WTC11 (cell line): ENCODE measurements at regions not wholly inside any gene's neighbourhood (a gene's known extent, or its start where the extent isn't known, plus 50 kb on each side); places are given as distances from the start of the nearest gene placed in this dataset.

ENCODE experiments used
- ATAC-seq: fragments of 200-7000 bp; cut with Tn5 transposase; 2 replicates; pipeline ENCODE4 v1.10.0; 2021; ENCODE audit warnings: mild to moderate bottlenecking, moderate library complexity
- CTCF ChIA-PET: fragments of 300-600 bp; sonication (Branson Sonifier 250); formaldehyde crosslinking; loops from one replicate; lab custom pipeline; 2021; ENCODE audit warnings: antibody characterized with exemption; lab: Charles Lee
- POLR2A ChIA-PET: fragments of 350-600 bp; sonication (Branson Sonifier 250); formaldehyde crosslinking; loops from one replicate; lab custom pipeline; 2021; ENCODE audit warnings: antibody characterized with exemption; lab: Charles Lee
- DNase-seq: peaks from one replicate; pipeline ENCODE4 v3.0.0; 2021; ENCODE audit warnings: low spot score
- H3K27ac Mint-ChIP-seq: 2 replicates; pipeline ENCODE4 v1.8.0; 2021; ENCODE audit warnings: mixed read lengths
- H3K27me3 Mint-ChIP-seq: 2 replicates; pipeline ENCODE4 v1.8.0; 2021; ENCODE audit warnings: low read depth, mild to moderate bottlenecking, moderate library complexity, mixed read lengths
- H3K36me3 Mint-ChIP-seq: 2 replicates; pipeline ENCODE4 v1.8.0; 2021; ENCODE audit warnings: mixed read lengths
- H3K4me1 Mint-ChIP-seq: 2 replicates; pipeline ENCODE4 v1.8.0; 2022; ENCODE audit warnings: mixed read lengths
- H3K4me3 Mint-ChIP-seq: 2 replicates; pipeline ENCODE4 v1.8.0; 2021; ENCODE audit warnings: mild to moderate bottlenecking, moderate library complexity, mixed read lengths
- H3K9me3 Mint-ChIP-seq: 2 replicates; pipeline ENCODE4 v1.8.0; 2021; ENCODE audit warnings: mixed read lengths
- ATF1 ChIP-seq: sonication (generic); formaldehyde crosslinking; IDR thresholded peaks from 2 replicates; pipeline ENCODE4 v1.8.1; 2023; ENCODE audit warnings: mild to moderate bottlenecking, moderate library complexity, missing genetic modification reagents
- ETV6 ChIP-seq: sonication (generic); formaldehyde crosslinking; IDR thresholded peaks from 2 replicates; pipeline ENCODE4 v1.8.1; 2022; ENCODE audit warnings: mild to moderate bottlenecking, missing genetic modification reagents
- FOXP1 ChIP-seq: sonication (generic); formaldehyde crosslinking; IDR thresholded peaks from 2 replicates; pipeline ENCODE4 v1.8.0; 2022; ENCODE audit warnings: missing genetic modification reagents, mild to moderate bottlenecking, moderate library complexity, borderline replicate concordance
- GRHL2 ChIP-seq: fragments of 250-450 bp; sonication (Bioruptor Pico); IDR thresholded peaks from 2 replicates; pipeline ENCODE4 v1.8.0; 2022; ENCODE audit warnings: mild to moderate bottlenecking, moderate library complexity; ENCODE audit not compliant: insufficient replicate concordance, severe bottlenecking
- IRF2 ChIP-seq: sonication (generic); formaldehyde crosslinking; IDR thresholded peaks from 2 replicates; pipeline ENCODE4 v1.8.0; 2022; ENCODE audit warnings: low read depth, missing genetic modification reagents, borderline replicate concordance
- KAT7 ChIP-seq: sonication (generic); formaldehyde crosslinking; IDR thresholded peaks from 2 replicates; pipeline ENCODE4 v1.8.1; 2023; ENCODE audit warnings: missing genetic modification reagents, mild to moderate bottlenecking, borderline replicate concordance
- PRRX2 ChIP-seq: fragments of 250-450 bp; sonication (Bioruptor Pico); IDR thresholded peaks from 2 replicates; pipeline ENCODE4 v1.8.0; 2021; ENCODE audit warnings: mild to moderate bottlenecking
- ZNF232 ChIP-seq: sonication (generic); formaldehyde crosslinking; IDR thresholded peaks from 2 replicates; pipeline ENCODE4 v1.8.0; 2022; ENCODE audit warnings: mild to moderate bottlenecking, missing genetic modification reagents
- ZNF263 ChIP-seq: sonication (generic); formaldehyde crosslinking; IDR thresholded peaks from 2 replicates; pipeline ENCODE4 v1.8.1; 2022; ENCODE audit warnings: low read depth, mild to moderate bottlenecking, moderate library complexity, missing genetic modification reagents
- ZNF416 ChIP-seq: fragments of 250-450 bp; sonication (Bioruptor Pico); IDR thresholded peaks from 2 replicates; pipeline ENCODE4 v1.9.0; 2021; ENCODE audit warnings: mild to moderate bottlenecking, inconsistent platforms
- ZNF423 ChIP-seq: fragments of 250-450 bp; sonication (Bioruptor Pico); IDR thresholded peaks from 2 replicates; pipeline ENCODE4 v2.1.2; 2022; ENCODE audit warnings: mild to moderate bottlenecking, moderate library complexity
- TF ChIP-seq, protein P1 (sequence below): sonication (generic); formaldehyde crosslinking; IDR thresholded peaks from 2 replicates; pipeline ENCODE4 v1.8.0; 2023; ENCODE audit warnings: mild to moderate bottlenecking, missing genetic modification reagents
- TF ChIP-seq, protein P2 (sequence below): fragments of 250-450 bp; sonication (Bioruptor Pico); IDR thresholded peaks from 2 replicates; pipeline ENCODE4 v2.1.2; 2022; ENCODE audit warnings: mild to moderate bottlenecking, moderate library complexity
- TF ChIP-seq, protein P3 (sequence below): fragments of 250-450 bp; sonication (Bioruptor Pico); IDR thresholded peaks from 2 replicates; pipeline ENCODE4 v1.9.0; 2021; ENCODE audit warnings: moderate library complexity, mild to moderate bottlenecking, inconsistent platforms, borderline replicate concordance
- TF ChIP-seq, protein P4 (sequence below): fragments of 250-450 bp; sonication (Bioruptor Pico); IDR thresholded peaks from 2 replicates; pipeline ENCODE4 v1.9.0; 2021; ENCODE audit warnings: mild to moderate bottlenecking
- TF ChIP-seq, protein P5 (sequence below): sonication (generic); formaldehyde crosslinking; conservative IDR thresholded peaks from 2 replicates; pipeline ENCODE4 v1.8.1; 2023; ENCODE audit warnings: mild to moderate bottlenecking, low read depth, missing genetic modification reagents, moderate library complexity
- TF ChIP-seq, protein P6 (sequence below): sonication (generic); formaldehyde crosslinking; IDR thresholded peaks from 2 replicates; pipeline ENCODE4 v1.8.0; 2022; ENCODE audit warnings: mild to moderate bottlenecking, missing genetic modification reagents

DNA sequence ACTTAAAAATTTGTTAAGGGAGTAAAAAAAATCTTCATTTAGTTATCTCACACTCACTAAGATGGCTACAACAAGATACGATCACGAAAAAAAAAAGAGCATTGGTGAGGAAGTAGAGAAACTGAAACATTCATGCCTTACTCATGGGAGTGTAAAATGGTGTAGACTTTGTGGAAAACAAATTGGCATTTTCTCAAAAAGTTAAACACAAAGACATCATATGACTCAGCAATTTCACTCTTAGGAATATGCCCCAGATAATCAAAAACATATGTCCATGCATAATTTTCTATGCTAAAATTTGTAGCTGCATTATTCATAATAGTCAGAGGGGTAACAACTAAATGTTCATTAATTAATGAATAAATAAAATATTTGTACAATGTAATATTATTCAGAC lies 120.9 kb upstream of the IRAK1BP1 start:
- CTCF ChIA-PET: no interaction called here
- Mint-ChIP-seq H3K36me3 (peaks cover 36% of the 10 kb centered on the region), H3K4me3 (no peak overlapping the region), H3K9me3 (peaks cover 68% of the 10 kb centered on the region), H3K27me3 (no peaks in the 10 kb centered on the region), H3K27ac (no peak overlapping the region), H3K4me1 (no peaks in the 10 kb centered on the region)
- no peak for TF ChIP-seq ZNF416 (CRISPR knock-in tag)
- no peak for TF ChIP-seq PRRX2 (CRISPR knock-in tag)
- TF ChIP-seq, protein P1, sequence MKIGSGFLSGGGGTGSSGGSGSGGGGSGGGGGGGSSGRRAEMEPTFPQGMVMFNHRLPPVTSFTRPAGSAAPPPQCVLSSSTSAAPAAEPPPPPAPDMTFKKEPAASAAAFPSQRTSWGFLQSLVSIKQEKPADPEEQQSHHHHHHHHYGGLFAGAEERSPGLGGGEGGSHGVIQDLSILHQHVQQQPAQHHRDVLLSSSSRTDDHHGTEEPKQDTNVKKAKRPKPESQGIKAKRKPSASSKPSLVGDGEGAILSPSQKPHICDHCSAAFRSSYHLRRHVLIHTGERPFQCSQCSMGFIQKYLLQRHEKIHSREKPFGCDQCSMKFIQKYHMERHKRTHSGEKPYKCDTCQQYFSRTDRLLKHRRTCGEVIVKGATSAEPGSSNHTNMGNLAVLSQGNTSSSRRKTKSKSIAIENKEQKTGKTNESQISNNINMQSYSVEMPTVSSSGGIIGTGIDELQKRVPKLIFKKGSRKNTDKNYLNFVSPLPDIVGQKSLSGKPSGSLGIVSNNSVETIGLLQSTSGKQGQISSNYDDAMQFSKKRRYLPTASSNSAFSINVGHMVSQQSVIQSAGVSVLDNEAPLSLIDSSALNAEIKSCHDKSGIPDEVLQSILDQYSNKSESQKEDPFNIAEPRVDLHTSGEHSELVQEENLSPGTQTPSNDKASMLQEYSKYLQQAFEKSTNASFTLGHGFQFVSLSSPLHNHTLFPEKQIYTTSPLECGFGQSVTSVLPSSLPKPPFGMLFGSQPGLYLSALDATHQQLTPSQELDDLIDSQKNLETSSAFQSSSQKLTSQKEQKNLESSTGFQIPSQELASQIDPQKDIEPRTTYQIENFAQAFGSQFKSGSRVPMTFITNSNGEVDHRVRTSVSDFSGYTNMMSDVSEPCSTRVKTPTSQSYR (CRISPR knock-in tag): no peak
- no peak for TF ChIP-seq ZNF263 (CRISPR knock-in tag)
- TF ChIP-seq, protein P2, sequence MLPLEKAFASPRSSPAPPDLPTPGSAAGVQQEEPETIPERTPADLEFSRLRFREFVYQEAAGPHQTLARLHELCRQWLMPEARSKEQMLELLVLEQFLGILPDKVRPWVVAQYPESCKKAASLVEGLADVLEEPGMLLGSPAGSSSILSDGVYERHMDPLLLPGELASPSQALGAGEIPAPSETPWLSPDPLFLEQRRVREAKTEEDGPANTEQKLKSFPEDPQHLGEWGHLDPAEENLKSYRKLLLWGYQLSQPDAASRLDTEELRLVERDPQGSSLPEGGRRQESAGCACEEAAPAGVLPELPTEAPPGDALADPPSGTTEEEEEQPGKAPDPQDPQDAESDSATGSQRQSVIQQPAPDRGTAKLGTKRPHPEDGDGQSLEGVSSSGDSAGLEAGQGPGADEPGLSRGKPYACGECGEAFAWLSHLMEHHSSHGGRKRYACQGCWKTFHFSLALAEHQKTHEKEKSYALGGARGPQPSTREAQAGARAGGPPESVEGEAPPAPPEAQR (CRISPR knock-in tag): no peak
- TF ChIP-seq GRHL2 (CRISPR knock-in tag): no peak
- TF ChIP-seq ATF1 (CRISPR knock-in tag): no peak
- no peak for TF ChIP-seq ZNF232 (CRISPR knock-in tag)
- TF ChIP-seq FOXP1 (CRISPR knock-in tag): no peak
- TF ChIP-seq ZNF423: no peak
- TF ChIP-seq, protein P3, sequence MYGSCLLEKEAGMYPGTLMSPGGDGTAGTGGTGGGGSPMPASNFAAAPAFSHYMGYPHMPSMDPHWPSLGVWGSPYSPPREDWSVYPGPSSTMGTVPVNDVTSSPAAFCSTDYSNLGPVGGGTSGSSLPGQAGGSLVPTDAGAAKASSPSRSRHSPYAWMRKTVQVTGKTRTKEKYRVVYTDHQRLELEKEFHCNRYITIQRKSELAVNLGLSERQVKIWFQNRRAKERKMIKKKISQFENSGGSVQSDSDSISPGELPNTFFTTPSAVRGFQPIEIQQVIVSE (CRISPR knock-in tag): no peak
- no peak for TF ChIP-seq KAT7 (CRISPR knock-in tag)
- TF ChIP-seq ETV6 (CRISPR knock-in tag): no peak
- TF ChIP-seq, protein P4, sequence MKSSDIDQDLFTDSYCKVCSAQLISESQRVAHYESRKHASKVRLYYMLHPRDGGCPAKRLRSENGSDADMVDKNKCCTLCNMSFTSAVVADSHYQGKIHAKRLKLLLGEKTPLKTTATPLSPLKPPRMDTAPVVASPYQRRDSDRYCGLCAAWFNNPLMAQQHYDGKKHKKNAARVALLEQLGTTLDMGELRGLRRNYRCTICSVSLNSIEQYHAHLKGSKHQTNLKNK (CRISPR knock-in tag): no peak
- no peak for TF ChIP-seq IRF2 (CRISPR knock-in tag)
- TF ChIP-seq, protein P5, sequence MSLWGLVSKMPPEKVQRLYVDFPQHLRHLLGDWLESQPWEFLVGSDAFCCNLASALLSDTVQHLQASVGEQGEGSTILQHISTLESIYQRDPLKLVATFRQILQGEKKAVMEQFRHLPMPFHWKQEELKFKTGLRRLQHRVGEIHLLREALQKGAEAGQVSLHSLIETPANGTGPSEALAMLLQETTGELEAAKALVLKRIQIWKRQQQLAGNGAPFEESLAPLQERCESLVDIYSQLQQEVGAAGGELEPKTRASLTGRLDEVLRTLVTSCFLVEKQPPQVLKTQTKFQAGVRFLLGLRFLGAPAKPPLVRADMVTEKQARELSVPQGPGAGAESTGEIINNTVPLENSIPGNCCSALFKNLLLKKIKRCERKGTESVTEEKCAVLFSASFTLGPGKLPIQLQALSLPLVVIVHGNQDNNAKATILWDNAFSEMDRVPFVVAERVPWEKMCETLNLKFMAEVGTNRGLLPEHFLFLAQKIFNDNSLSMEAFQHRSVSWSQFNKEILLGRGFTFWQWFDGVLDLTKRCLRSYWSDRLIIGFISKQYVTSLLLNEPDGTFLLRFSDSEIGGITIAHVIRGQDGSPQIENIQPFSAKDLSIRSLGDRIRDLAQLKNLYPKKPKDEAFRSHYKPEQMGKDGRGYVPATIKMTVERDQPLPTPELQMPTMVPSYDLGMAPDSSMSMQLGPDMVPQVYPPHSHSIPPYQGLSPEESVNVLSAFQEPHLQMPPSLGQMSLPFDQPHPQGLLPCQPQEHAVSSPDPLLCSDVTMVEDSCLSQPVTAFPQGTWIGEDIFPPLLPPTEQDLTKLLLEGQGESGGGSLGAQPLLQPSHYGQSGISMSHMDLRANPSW: no peak
- TF ChIP-seq, protein P6, sequence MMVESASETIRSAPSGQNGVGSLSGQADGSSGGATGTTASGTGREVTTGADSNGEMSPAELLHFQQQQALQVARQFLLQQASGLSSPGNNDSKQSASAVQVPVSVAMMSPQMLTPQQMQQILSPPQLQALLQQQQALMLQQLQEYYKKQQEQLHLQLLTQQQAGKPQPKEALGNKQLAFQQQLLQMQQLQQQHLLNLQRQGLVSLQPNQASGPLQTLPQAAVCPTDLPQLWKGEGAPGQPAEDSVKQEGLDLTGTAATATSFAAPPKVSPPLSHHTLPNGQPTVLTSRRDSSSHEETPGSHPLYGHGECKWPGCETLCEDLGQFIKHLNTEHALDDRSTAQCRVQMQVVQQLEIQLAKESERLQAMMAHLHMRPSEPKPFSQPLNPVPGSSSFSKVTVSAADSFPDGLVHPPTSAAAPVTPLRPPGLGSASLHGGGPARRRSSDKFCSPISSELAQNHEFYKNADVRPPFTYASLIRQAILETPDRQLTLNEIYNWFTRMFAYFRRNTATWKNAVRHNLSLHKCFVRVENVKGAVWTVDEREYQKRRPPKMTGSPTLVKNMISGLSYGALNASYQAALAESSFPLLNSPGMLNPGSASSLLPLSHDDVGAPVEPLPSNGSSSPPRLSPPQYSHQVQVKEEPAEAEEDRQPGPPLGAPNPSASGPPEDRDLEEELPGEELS: no peak
- ATAC-seq (no peak), DNase-seq (no peak)
- POLR2A ChIA-PET: no interaction called here
